ENCODE measurements at regions not wholly inside any gene's neighbourhood (a gene's known extent, or its start where the extent isn't known, plus 50 kb on each side); places are given as distances from the start of the nearest gene placed in this dataset.

- TF ChIP-seq POLR2A (IDR thresholded peaks at IDR 0.05) (no peak), CTCF (IDR thresholded peaks at IDR 0.05) (no peak)
Measured at GRCh38 chr5:118775790-118776499, 212.4 kb downstream of the DTWD2 start.

Measured in Peyer's patch (tissue), 4 donors.